ENCODE measurements at regions not wholly inside any gene's neighbourhood (a gene's known extent, or its start where the extent isn't known, plus 50 kb on each side); places are given as distances from the start of the nearest gene placed in this dataset.

GRCh38 chrX:1012678-1013300 is 199.7 kb downstream of the CRLF2 start:
- H3F3A ChIP-seq (replicated peaks; ENCODE audit: low read depth): no peaks in the 10 kb centered on the region
- H3K9me2 ChIP-seq (ENCODE audit: insufficient read depth): no peaks in the 10 kb centered on the region
- H4K20me1 ChIP-seq (replicated peaks; ENCODE audit: insufficient read depth): no peaks in the 10 kb centered on the region
- no peaks in the 10 kb centered on the region for H3K79me2 ChIP-seq (replicated peaks; ENCODE audit: insufficient read depth)
- Mint-ChIP-seq H3K4me3 (no peak overlapping the region), H3K27me3 (ENCODE audit: insufficient read depth, low read depth, poor library complexity) (peaks cover 8% of the 10 kb centered on the region), H3K27ac (no peak overlapping the region), H3K36me3 (ENCODE audit: low read depth) (peaks cover 28% of the 10 kb centered on the region), H3K4me1 (no peaks in the 10 kb centered on the region), H3K9me3 (peaks cover 90% of the 10 kb centered on the region)
- no peaks in the 10 kb centered on the region for H3K27me3 ChIP-seq (ENCODE audit: insufficient read depth)
- H3K27ac ChIP-seq (ENCODE audit: low read depth): no peak overlapping the region
- no peak for TF ChIP-seq EZH2phosphoT487 (IDR thresholded peaks at IDR 0.05; ENCODE audit: unreplicated experiment)
- TF ChIP-seq JUNB (IDR thresholded peaks at IDR 0.05; ENCODE audit: unreplicated experiment): no peak
- TF ChIP-seq POLR2AphosphoS5 (IDR thresholded peaks at IDR 0.05; ENCODE audit: low read depth): no peak
- no peak for TF ChIP-seq CREB1 (CRISPR knock-in tag; IDR thresholded peaks at IDR 0.05; ENCODE audit: low read depth)
- TF ChIP-seq EZH2 (IDR thresholded peaks at IDR 0.05; ENCODE audit: low read depth, unreplicated experiment): no peak
- TF ChIP-seq ETS1 (IDR thresholded peaks at IDR 0.05): no peak
- no peak for TF ChIP-seq STAT1 (IDR thresholded peaks at IDR 0.05; ENCODE audit: unreplicated experiment)
- TF ChIP-seq ZNF331 (CRISPR knock-in tag; IDR thresholded peaks at IDR 0.05; ENCODE audit: low read depth): no peak
- TF ChIP-seq CTCF (conservative IDR thresholded peaks at IDR 0.05; ENCODE audit: low read depth in 2 of 2): no peak
- no peak for TF ChIP-seq ZNF462 (CRISPR knock-in tag; IDR thresholded peaks at IDR 0.05)
- TF ChIP-seq ZNF114 (CRISPR knock-in tag; IDR thresholded peaks at IDR 0.05): no peak
- TF ChIP-seq NANOG (IDR thresholded peaks at IDR 0.05; ENCODE audit: borderline replicate concordance): no peak
- TF ChIP-seq REST (IDR thresholded peaks at IDR 0.05; ENCODE audit: unreplicated experiment): no peak
- H3K36me3 ChIP-seq (ENCODE audit: insufficient read depth): no peaks in the 10 kb centered on the region
- H3K4me1 ChIP-seq (ENCODE audit: insufficient read depth): no peaks in the 10 kb centered on the region
- H3K4me2 ChIP-seq: no peak overlapping the region
- ATAC-seq (no peak), DNase-seq (ENCODE audit: low spot score) (no peak)
- no peak overlapping the region for H2AFZ ChIP-seq
- H3K4me3 ChIP-seq: no peak overlapping the region

Data from GM23338 (cell line).